ENCODE measurements at regions not wholly inside any gene's neighbourhood (a gene's known extent, or its start where the extent isn't known, plus 50 kb on each side); places are given as distances from the start of the nearest gene placed in this dataset.

DNA sequence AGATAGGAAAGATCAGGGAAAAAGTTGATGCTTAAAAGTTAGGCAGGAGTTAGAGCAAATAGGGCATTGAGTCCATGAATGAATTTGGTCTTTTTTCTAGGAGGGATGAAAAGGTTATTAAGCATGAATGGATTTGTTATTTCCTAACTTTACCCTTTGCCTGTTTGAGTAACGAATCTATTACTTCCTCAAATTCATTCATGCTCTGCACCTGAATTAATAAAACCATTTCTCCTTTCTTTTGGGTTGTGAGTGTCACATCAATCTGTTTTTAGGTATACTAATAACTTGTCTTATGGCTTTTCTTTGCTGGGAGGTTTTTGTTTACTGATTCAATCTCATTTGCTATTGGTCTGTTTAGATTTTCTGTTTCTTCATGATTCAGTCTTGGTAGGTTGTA lies 1217.7 kb upstream of the CELF2 start:
- TF ChIP-seq, protein P1, sequence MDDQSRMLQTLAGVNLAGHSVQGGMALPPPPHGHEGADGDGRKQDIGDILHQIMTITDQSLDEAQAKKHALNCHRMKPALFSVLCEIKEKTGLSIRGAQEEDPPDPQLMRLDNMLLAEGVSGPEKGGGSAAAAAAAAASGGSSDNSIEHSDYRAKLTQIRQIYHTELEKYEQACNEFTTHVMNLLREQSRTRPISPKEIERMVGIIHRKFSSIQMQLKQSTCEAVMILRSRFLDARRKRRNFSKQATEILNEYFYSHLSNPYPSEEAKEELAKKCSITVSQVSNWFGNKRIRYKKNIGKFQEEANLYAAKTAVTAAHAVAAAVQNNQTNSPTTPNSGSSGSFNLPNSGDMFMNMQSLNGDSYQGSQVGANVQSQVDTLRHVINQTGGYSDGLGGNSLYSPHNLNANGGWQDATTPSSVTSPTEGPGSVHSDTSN (IDR thresholded peaks at IDR 0.05) = no peak
- TF ChIP-seq RFX5 (IDR thresholded peaks at IDR 0.05) = no peak
- TF ChIP-seq, protein P2, sequence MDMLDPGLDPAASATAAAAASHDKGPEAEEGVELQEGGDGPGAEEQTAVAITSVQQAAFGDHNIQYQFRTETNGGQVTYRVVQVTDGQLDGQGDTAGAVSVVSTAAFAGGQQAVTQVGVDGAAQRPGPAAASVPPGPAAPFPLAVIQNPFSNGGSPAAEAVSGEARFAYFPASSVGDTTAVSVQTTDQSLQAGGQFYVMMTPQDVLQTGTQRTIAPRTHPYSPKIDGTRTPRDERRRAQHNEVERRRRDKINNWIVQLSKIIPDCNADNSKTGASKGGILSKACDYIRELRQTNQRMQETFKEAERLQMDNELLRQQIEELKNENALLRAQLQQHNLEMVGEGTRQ (IDR thresholded peaks at IDR 0.05) = no peak
- TF ChIP-seq POLR2A (IDR thresholded peaks at IDR 0.05; ENCODE audit: low read length) = no peak
- TF ChIP-seq, protein P3, sequence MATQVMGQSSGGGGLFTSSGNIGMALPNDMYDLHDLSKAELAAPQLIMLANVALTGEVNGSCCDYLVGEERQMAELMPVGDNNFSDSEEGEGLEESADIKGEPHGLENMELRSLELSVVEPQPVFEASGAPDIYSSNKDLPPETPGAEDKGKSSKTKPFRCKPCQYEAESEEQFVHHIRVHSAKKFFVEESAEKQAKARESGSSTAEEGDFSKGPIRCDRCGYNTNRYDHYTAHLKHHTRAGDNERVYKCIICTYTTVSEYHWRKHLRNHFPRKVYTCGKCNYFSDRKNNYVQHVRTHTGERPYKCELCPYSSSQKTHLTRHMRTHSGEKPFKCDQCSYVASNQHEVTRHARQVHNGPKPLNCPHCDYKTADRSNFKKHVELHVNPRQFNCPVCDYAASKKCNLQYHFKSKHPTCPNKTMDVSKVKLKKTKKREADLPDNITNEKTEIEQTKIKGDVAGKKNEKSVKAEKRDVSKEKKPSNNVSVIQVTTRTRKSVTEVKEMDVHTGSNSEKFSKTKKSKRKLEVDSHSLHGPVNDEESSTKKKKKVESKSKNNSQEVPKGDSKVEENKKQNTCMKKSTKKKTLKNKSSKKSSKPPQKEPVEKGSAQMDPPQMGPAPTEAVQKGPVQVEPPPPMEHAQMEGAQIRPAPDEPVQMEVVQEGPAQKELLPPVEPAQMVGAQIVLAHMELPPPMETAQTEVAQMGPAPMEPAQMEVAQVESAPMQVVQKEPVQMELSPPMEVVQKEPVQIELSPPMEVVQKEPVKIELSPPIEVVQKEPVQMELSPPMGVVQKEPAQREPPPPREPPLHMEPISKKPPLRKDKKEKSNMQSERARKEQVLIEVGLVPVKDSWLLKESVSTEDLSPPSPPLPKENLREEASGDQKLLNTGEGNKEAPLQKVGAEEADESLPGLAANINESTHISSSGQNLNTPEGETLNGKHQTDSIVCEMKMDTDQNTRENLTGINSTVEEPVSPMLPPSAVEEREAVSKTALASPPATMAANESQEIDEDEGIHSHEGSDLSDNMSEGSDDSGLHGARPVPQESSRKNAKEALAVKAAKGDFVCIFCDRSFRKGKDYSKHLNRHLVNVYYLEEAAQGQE (IDR thresholded peaks at IDR 0.05) = no peak
- TF ChIP-seq, protein P4, sequence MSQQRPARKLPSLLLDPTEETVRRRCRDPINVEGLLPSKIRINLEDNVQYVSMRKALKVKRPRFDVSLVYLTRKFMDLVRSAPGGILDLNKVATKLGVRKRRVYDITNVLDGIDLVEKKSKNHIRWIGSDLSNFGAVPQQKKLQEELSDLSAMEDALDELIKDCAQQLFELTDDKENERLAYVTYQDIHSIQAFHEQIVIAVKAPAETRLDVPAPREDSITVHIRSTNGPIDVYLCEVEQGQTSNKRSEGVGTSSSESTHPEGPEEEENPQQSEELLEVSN (IDR thresholded peaks at IDR 0.05; ENCODE audit: borderline replicate concordance, low read depth) = no peak
- TF ChIP-seq, protein P5, sequence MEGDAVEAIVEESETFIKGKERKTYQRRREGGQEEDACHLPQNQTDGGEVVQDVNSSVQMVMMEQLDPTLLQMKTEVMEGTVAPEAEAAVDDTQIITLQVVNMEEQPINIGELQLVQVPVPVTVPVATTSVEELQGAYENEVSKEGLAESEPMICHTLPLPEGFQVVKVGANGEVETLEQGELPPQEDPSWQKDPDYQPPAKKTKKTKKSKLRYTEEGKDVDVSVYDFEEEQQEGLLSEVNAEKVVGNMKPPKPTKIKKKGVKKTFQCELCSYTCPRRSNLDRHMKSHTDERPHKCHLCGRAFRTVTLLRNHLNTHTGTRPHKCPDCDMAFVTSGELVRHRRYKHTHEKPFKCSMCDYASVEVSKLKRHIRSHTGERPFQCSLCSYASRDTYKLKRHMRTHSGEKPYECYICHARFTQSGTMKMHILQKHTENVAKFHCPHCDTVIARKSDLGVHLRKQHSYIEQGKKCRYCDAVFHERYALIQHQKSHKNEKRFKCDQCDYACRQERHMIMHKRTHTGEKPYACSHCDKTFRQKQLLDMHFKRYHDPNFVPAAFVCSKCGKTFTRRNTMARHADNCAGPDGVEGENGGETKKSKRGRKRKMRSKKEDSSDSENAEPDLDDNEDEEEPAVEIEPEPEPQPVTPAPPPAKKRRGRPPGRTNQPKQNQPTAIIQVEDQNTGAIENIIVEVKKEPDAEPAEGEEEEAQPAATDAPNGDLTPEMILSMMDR (IDR thresholded peaks at IDR 0.05) = no peak
